H4 (cell line): ENCODE measurements at regions not wholly inside any gene's neighbourhood (a gene's known extent, or its start where the extent isn't known, plus 50 kb on each side); places are given as distances from the start of the nearest gene placed in this dataset.
A peak's percentile ranks its signal among the peaks of the same experiment; 100 is the strongest.

Experiments used
- DNase-seq: peaks from one replicate; pipeline ENCODE4 v3.0.0-alpha.2; 2015; ENCODE audit warnings: low spot score

GRCh38 chr4:32031026-32031425 is 1310.9 kb downstream of the PCDH7 start:
- DNase-seq = no peak

GRCh38 chr4:32032136-32032672 is 1312.0 kb downstream of the PCDH7 start:
- no peak for DNase-seq

- no peak for DNase-seq
These were observed 1317.2 kb downstream of the PCDH7 start for GRCh38 chr4:32037399-32037798.

DNA sequence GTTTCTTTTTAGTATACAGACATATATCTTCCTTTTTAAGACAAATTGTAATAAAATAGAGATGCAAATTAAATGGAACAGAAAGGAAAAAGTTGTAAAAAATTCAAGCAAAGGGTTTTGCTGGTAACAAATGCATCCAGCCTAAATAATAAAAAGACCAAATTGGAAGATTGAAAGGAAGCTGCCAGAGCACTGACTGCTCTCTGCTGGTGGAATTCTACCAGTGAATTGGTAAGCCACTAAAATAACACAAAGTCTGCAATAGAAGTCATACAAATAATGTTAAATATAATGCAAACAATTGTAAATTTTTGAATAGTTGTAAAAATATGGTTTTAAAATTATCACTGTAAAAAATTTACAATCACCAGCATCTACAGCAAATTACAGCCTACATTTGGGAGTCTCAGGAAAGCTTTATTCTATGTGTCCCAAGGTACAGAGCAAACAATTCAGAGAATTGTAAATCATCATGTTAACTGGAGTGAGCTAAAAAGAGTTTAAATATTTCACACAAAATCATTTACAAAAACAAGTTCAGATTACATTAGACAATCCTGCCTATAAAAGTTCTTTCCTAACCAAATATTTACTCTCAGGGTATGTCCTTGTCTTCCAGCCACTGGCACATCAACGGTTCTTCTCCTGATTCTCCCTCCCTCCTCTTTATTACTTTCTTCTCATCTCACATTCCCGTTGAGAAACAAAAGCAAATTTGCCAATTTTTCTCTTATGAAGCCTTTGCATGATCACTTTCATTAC is 1322.5 kb downstream of the PCDH7 start:
- DNase-seq = no peak

DNA sequence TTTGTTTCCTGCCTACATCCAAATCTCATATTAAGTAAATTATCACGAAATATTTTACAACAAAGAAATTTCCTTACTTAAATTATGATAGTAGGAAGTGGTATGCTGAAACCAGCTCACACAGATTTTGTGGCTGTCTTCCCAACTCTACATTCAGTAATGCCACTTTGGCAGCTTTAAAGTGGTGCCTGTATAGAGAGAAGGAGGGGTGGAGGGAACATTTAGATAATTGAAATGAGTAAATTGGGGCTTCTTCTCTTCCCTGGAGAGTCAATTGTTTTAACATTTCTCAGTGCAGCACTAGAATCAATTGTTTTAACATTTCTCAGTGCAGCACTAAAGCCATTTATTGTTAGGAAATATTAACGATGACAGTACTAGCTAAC is 1323.1 kb downstream of the PCDH7 start:
- no peak for DNase-seq

GRCh38 chr4:32061916-32062315 is 1341.7 kb downstream of the PCDH7 start:
- no peak for DNase-seq

GRCh38 chr4:32073542-32073941 is 1353.4 kb downstream of the PCDH7 start:
- no peak for DNase-seq

DNA sequence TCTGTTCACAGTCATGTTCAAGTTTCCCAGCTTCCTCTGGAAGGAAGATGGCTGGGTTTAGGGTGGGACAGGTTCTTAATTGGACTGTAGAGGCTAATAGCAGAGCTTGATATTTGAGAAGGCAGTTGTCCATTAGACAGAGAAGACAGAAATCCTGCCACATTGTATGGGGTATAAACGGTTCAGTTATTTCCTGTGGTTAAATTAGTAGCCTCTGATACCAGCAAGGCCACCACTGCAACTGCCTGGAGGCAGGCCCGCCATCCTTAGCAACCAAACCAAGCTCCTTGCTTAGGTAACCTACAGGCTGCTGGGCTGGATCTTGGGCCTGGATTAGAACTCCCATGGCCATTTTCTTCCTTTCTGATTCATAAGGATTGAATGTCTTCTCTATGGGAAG is 1367.0 kb downstream of the PCDH7 start:
- DNase-seq = no peak

DNA sequence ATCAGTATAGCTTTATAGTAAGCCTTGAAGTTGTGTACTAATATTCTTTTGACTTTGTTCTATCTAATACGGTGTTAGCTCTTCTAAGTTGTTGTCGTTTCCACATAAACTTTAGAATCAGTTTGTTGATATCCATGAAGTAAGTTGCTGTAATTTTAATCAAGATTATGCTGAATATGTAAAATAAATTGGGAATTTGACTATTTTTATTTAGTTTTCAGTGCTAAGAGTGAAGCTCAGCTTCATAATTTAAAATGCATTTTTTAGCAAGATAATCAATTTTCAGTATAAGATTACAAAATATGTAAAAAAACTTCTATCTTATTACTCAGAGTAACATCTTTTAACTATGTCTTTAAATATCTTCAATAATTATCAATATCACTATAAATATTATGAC is 1374.8 kb downstream of the PCDH7 start:
- no peak for DNase-seq

- DNase-seq = no peak
These were observed 1382.7 kb downstream of the PCDH7 start for GRCh38 chr4:32102896-32103295.

GRCh38 chr4:32106767-32107166 is 1386.6 kb downstream of the PCDH7 start:
- peak; percentile 23 for DNase-seq

GRCh38 chr4:32112891-32113290 is 1392.7 kb downstream of the PCDH7 start:
- no peak for DNase-seq

- DNase-seq = peak; percentile 17
These were observed 1397.5 kb downstream of the PCDH7 start for GRCh38 chr4:32117693-32118092.

DNA sequence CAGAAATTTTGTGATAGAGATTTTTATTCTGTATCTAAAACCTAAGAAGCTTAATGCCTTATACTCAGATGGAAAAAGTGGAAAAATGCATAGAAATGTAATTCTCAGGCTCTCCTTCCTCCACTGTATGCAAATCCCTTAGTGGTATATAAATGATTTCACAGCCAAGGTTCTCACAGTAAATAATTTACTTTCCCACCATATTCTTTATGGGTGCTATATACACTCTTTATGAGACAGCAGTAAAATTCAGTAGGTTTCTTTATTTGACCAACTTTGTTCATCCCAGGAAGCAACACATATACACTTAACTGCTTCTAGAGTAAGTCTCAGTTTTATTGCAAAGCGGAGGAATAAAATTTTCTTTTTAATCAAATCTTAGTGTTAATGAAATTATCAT is 1399.7 kb downstream of the PCDH7 start:
- DNase-seq = no peak

- DNase-seq = no peak
These were observed 1408.4 kb downstream of the PCDH7 start for GRCh38 chr4:32128549-32128948.

DNA sequence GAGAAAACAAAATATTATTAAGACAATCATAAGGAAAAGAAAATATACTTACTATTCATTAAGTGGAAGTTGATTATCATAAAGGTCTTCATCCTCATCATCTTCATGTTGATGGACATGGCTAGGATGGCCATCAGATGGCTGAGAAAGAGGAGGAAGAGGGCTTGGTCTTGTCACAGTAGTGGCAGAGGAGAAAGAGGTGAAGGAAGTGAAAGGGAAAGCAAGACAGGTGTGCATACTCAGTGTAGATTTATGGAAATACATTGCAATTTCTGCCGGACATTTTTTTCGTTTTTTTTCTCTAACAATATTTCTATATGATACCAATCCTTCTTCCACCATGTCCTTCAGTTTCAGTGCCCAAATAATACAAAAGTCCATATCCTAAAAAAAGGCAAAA is 1409.8 kb downstream of the PCDH7 start:
- DNase-seq = no peak

DNA sequence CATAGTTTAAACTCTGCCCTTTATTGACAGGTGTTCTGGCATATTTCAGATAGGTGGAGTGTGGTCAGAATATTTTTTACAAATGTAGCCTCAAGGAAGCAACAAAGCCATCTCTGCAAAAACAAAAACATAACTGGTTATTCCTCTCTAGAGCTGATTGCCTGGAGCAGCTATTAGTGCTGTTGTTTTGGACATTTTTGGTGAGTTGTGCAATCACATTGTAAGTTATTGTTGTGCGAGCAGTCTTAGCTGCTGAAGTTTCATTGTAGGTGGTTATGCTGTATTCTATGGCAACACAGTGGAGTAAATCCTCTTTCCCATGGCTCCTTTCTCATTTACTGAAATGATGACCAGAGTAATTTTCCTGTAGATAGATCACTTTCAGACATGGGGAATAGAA is 1413.0 kb downstream of the PCDH7 start:
- DNase-seq = no peak

DNA sequence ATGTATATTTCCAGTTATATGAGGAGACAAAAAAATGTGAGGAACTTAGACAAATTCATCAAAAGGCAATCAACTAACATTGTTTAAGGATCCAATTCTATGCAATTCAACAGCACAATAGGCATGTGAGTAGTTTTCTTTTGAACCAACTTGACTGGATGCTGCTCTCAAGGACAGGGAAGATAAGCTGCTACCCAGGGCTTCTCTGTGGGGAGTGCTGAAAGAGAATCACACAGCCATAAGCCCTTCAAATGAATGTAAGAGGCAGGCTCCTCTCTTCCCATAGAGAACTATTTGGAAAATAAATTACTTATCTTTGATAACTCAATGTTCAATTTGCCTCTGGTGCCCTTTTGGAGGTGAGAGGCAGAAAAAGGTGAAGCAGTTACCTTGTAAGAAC is 1413.6 kb downstream of the PCDH7 start:
- DNase-seq = no peak

DNA sequence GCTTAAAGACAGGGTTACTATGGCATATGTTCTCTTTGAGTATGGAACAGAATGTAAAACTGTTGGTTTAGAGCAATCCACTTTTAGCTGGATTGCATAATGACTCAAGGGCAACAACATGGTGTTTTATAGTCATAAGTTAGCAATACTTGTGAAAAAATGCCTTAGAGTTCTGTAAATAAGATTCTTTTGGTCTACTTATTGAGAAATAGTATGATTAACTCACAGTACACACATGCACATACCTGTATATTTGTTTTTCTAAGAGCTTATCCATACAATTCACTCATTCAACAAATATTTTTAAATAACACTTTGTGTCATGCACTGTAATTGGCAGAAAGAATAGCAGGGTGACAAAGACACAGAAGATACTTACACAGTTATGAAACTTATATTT is 1415.5 kb downstream of the PCDH7 start:
- DNase-seq = no peak

DNA sequence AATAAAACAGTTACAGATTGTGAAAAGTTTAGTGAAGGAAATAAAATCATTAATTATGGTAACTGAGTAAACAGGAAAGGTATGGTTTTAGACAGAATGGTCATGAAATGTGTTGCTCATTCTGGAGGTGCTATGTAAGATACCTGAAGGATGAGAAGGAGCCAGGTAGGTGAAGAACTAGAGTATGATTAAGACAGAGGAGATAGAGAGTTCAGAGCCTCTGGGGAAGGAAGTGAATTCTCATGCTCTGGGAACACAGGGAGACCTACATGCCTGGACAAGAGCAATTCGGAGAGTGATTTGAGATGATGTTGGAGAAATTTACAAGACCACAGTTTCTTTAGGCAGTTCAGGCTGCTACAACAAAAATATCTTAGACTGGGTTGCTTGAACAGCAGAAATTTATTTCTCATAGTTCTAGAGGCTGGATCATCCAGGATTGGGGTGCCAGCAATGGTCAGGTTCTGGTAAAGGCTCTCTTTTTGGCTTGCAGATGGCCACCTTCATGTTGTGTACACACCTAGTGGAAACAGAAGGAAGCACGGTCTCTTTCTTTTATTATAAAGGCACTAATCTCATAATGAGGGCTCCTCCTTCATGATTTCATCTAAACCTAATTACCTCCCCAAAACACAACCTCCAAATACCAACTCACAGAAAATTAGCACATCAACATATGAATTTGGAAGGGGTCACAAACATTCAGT is 1416.1 kb downstream of the PCDH7 start:
- DNase-seq = no peak

DNA sequence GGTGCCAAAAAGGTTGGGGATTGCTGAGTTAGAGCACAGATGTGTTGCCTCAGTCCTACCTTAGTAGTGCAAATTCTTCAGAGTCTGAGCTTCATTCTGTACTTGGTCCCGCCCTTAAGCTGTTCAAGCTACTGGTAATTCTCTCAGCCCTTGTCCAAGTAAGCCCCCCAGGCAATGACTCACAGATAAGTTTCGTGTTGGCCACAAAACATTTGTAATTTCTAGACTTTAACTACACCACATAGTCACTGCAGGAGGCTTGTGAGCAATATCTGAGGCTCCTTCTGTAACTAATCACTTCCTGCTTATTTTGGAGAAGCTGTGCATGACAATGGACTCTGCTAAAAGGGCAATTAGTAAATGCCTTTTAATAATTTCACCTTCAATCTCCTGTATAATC is 1420.5 kb downstream of the PCDH7 start:
- DNase-seq = peak; percentile 95

- DNase-seq = no peak
These were observed 1421.9 kb downstream of the PCDH7 start for GRCh38 chr4:32142075-32142474.

- no peak for DNase-seq
These were observed 1425.8 kb downstream of the PCDH7 start for GRCh38 chr4:32145987-32146386.
